GM21528 (cell line): ENCODE measurements at regions not wholly inside any gene's neighbourhood (a gene's known extent, or its start where the extent isn't known, plus 50 kb on each side); places are given as distances from the start of the nearest gene placed in this dataset.
"Not testable (repeated sequence)": the region's sequence is repeated elsewhere in the genome, so short reads cannot be mapped to it uniquely, and the experiment has no call there.

Experiments
- ATAC-seq: cut with Tn5 transposase; IDR thresholded peaks from one replicate; pipeline ENCODE4 v1.9.1; 2021; ENCODE audit warnings: mild to moderate bottlenecking, moderate library complexity; ENCODE audit not compliant: unreplicated experiment, low FRiP score

GRCh38 chr5:125970631-125971307 lies 452.4 kb upstream of the GRAMD2B start:
- ATAC-seq: no peak

DNA sequence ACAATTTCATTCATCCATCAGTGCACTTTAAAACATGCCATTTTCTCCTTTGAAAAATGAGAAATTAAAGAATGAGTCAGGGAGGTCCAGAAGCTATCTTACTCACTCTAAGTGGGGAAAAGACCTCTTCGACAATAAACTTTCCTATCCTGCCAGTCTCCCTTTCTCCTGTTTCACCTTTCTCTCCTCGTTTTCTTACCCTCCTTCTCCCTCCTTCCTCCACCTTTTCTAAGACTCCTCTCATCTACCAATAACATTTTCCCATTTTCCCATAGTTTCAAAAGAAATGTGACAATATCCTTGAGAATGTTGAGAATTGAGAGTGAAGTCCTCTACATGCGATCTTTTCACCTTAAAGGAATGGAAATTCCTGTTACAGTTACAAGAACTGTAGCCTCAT lies 450.5 kb upstream of the GRAMD2B start:
- no peak for ATAC-seq

GRCh38 chr5:125974679-125975078 lies 448.5 kb upstream of the GRAMD2B start:
- no peak for ATAC-seq

DNA sequence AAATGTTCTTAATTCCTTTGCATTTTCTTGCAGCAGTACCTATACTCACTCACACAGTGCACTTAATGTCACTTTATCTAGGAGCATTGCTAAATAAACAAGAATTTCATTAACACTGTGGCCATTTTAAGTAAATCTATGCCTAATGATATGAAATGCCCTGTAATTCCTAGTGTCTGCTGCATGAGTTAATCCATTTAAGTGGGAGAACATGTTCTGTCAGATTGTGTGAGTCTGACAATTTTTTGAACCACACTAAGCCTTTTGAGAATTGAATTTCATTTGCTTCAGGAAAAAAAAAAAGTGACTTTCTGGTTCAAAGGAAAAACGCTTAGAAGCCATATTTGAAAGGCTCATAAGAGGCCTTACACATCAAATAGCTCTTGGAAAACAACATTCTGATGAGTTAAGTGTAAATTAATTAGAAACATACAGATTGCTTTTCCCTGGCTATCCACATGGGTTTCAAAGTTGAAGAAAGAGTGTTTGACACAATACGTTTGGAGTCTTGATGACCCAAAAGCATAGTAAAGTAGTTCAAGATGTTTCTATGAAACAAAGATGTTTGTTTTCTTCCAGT lies 446.7 kb upstream of the GRAMD2B start:
- no peak for ATAC-seq

DNA sequence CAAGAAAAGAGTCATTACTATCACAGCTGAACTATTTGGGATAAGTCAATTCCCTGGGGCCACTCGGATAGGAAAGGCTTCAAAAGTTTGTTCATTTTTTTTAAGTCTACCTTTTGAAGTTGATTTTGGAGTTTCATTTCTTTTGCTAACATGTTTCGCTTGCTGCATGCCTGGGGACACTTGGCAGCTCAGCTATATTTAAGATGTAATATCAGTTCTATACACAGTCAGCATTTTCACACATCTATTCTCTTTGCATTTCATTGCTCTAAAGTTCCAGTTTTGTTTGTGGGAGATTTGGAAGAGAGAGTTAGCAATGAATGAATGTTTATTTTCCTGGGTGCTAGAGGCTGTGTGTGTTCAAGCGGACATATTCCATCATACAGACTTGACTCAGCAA lies 445.2 kb upstream of the GRAMD2B start:
- no peak for ATAC-seq

- no peak for ATAC-seq
These were observed 443.6 kb upstream of the GRAMD2B start for GRCh38 chr5:125979636-125980035.

- no peak for ATAC-seq
These were observed 442.2 kb upstream of the GRAMD2B start for GRCh38 chr5:125981016-125981415.

- ATAC-seq: no peak
These were observed 435.4 kb upstream of the GRAMD2B start for GRCh38 chr5:125987677-125988255.

DNA sequence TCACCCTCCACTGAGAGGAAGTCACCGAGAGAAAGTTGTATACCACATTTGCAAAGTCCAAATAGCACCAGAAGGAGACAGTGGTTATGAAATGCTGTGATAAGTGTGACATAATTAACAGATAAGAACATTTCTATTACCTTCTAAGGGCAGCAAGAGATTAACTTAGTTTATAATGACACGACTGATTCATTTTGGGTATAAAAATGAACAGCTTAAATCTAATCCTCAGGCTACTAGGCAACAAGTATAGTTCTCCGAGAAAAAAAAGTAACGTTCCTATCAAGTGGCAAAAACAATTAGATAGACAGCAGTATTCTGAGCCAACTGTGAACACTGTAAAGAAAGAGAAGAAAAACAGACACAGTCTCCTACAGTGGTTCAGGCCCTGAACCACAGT lies 431.2 kb upstream of the GRAMD2B start:
- no peak for ATAC-seq

GRCh38 chr5:125999271-126000030 lies 423.8 kb upstream of the GRAMD2B start:
- not testable (repeated sequence) for ATAC-seq

GRCh38 chr5:126000507-126000906 lies 422.7 kb upstream of the GRAMD2B start:
- ATAC-seq: no peak

GRCh38 chr5:126002222-126002897 lies 420.8 kb upstream of the GRAMD2B start:
- ATAC-seq: no peak

DNA sequence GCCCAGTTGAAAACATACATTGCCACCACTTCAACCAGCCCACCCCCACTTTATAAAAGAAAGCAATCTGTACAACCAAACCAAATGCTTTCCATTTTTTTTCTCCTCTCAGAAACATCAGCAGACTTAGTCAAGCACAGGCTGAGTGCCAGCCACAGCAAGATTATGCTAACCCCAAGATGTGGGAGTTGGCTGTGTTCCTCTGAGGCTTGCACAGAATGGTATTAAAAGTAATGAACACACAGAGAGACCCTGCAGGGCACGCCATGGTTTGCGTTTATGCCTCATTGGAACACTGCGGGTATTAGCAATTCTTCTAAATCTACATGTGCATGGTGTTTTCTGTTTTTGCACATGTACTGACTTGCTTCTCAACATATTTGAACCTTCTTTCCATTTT lies 419.9 kb upstream of the GRAMD2B start:
- no peak for ATAC-seq

GRCh38 chr5:126004636-126005035 lies 418.6 kb upstream of the GRAMD2B start:
- ATAC-seq: no peak

- ATAC-seq: no peak
These were observed 415.4 kb upstream of the GRAMD2B start for GRCh38 chr5:126007841-126008240.

DNA sequence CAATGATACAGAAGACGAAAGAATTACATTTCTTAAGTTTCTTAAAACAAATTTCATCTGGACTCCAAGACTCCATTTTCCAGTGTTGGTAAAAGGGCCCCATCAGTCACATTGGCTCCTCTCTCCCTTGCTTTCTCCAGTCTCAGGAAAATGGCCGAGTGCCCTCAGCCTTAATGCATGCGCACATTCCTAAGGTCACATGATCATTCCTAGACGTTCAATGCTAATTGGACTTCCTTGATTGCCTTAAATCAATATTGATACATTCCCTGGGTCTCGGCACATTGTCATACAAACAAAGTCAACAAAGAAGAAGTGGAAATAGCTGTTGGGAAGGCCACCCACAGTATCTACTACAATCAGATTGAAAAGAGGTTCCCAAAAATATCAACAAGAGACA lies 413.6 kb upstream of the GRAMD2B start:
- ATAC-seq: no peak

GRCh38 chr5:126011526-126011925 lies 411.7 kb upstream of the GRAMD2B start:
- not testable (repeated sequence) for ATAC-seq

DNA sequence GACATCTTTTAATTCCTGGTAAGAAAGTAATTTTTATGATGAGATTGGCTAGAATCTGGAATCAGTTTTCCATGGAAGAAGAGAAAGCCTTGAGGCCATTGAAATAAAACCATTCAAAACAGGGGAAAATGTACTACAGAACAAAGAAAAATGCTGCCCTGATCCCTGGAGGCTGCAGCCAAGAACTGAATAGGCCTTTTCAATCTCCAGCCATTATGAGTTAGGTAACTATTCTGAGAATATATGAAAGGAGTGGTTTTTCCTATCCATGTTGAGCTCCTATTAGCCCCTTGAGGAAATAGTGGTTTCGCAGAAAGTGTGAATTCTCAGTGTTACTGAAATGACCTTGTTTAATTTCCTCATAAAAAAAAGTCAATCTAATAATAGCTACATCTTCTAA lies 408.5 kb upstream of the GRAMD2B start:
- no peak for ATAC-seq

GRCh38 chr5:126015235-126016181 lies 407.7 kb upstream of the GRAMD2B start:
- no peak for ATAC-seq

GRCh38 chr5:126016256-126016655 lies 407.0 kb upstream of the GRAMD2B start:
- ATAC-seq: no peak
